ENCODE measurements at regions not wholly inside any gene's neighbourhood (a gene's known extent, or its start where the extent isn't known, plus 50 kb on each side); places are given as distances from the start of the nearest gene placed in this dataset.

DNA sequence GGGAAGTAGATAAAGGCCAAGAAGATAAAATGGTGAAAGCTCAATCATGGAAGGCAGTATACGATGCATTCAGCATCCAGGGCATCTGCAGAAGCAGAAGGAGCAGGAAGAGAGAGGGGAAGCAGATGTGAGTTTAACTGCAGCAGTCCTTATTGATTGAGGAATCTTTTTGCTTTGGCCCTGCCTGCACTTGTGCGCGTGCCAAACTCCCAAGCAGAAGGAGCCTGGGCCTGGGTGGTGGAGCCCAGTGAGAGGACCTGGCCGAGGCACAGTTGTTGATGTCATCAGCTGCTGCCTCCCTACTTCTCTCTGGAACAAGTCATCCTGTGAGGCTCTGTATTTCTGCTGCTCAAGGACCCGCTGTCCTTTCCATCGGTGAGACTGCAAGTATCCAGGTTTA lies 65.5 kb upstream of the ROPN1 start:
- Histone ChIP-seq H3K9ac (ENCODE audit: low read length) (no peak overlapping the region), H3K79me2 (ENCODE audit: low read length) (no peaks in the 10 kb centered on the region), H3K4me1 (ENCODE audit: low read length) (no peaks in the 10 kb centered on the region), H3K4me3 (ENCODE audit: low read length) (no peak overlapping the region), H3F3A (ENCODE audit: insufficient read depth, low read length) (no peaks in the 10 kb centered on the region), H3K27ac (ENCODE audit: low read length) (no peak overlapping the region), H3K9me2 (replicated peaks; ENCODE audit: insufficient read depth, low read length) (no peaks in the 10 kb centered on the region), H4K20me1 (ENCODE audit: insufficient read depth, low read length) (no peaks in the 10 kb centered on the region), H3K9me3 (replicated peaks; ENCODE audit: insufficient read depth, low read length) (no peaks in the 10 kb centered on the region), H3K27me3 (replicated peaks; ENCODE audit: insufficient read depth, low read length) (no peaks in the 10 kb centered on the region), H2AFZ (ENCODE audit: low read length) (no peak overlapping the region), H3K4me2 (ENCODE audit: low read depth, low read length) (no peak overlapping the region), H3K36me3 (replicated peaks; ENCODE audit: insufficient read depth, low read length) (no peaks in the 10 kb centered on the region)
- TF ChIP-seq EZH2 (optimal IDR thresholded peaks at IDR 0.05; ENCODE audit: low read depth, low read length) (no peak), EZH2phosphoT487 (IDR thresholded peaks at IDR 0.05; ENCODE audit: low read length) (no peak), CTCF (IDR thresholded peaks at IDR 0.05; ENCODE audit: low read length) (no peak)
- DNase-seq = no peak

- H3K9me3 ChIP-seq (replicated peaks; ENCODE audit: insufficient read depth, low read length) = no peaks in the 10 kb centered on the region
- no peak overlapping the region for H3K27ac ChIP-seq (ENCODE audit: low read length)
- no peaks in the 10 kb centered on the region for H3K79me2 ChIP-seq (ENCODE audit: low read length)
- H3K36me3 ChIP-seq (replicated peaks; ENCODE audit: insufficient read depth, low read length) = no peaks in the 10 kb centered on the region
- TF ChIP-seq EZH2phosphoT487 (IDR thresholded peaks at IDR 0.05; ENCODE audit: low read length) (no peak), EZH2 (optimal IDR thresholded peaks at IDR 0.05; ENCODE audit: low read depth, low read length) (no peak), CTCF (IDR thresholded peaks at IDR 0.05; ENCODE audit: low read length) (no peak)
- H3K4me1 ChIP-seq (ENCODE audit: low read length) = no peaks in the 10 kb centered on the region
- no peaks in the 10 kb centered on the region for H3K27me3 ChIP-seq (replicated peaks; ENCODE audit: insufficient read depth, low read length)
- no peaks in the 10 kb centered on the region for H3F3A ChIP-seq (ENCODE audit: insufficient read depth, low read length)
- no peaks in the 10 kb centered on the region for H3K9me2 ChIP-seq (replicated peaks; ENCODE audit: insufficient read depth, low read length)
- H4K20me1 ChIP-seq (ENCODE audit: insufficient read depth, low read length) = no peaks in the 10 kb centered on the region
- H2AFZ ChIP-seq (ENCODE audit: low read length) = no peak overlapping the region
- H3K9ac ChIP-seq (ENCODE audit: low read length) = no peak overlapping the region
- no peak for DNase-seq
- no peak overlapping the region for H3K4me2 ChIP-seq (ENCODE audit: low read depth, low read length)
- H3K4me3 ChIP-seq (ENCODE audit: low read length) = no peak overlapping the region
Observed at GRCh38 chr3:124059580-124059979, 67.7 kb upstream of the ROPN1 start.

DNA sequence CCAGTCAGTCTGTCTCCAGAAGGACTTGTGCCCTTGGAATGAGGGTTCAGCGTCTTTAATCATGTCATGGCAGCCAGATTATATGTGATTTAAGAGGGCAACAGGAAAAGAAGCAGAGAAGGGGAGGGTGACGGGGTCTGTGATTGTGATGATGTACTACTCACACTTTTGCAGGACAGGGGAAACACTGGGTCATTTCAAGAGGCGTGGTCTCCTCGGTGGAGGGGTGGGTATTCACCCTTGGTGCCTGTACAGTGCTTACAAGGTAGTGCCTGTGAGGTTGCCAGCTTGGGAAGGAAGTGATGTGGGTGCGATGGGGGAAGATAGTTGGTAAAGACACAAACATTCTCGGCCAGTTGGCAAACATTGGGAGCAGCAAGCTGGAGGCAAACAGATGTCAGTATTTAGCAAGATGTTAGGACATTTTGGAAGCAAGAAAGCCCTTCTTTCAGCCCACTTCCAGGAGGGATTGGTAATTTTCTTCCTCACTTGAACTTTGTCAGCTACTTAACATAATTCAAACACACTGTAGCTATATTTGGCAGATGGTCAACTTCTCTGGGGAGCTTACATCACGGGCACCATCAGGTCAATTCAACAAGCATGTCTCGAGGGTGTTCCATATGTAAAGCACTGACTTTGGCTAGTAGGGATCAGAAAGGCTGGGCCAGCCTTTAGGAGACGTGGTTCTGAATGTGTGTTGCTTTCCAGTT lies 71.4 kb upstream of the ROPN1 start:
- Histone ChIP-seq H3K4me3 (ENCODE audit: low read length) (no peak overlapping the region), H3K9me3 (replicated peaks; ENCODE audit: insufficient read depth, low read length) (no peaks in the 10 kb centered on the region), H3K27me3 (replicated peaks; ENCODE audit: insufficient read depth, low read length) (no peaks in the 10 kb centered on the region), H3F3A (ENCODE audit: insufficient read depth, low read length) (no peaks in the 10 kb centered on the region), H3K4me1 (ENCODE audit: low read length) (no peaks in the 10 kb centered on the region), H2AFZ (ENCODE audit: low read length) (no peak overlapping the region), H3K36me3 (replicated peaks; ENCODE audit: insufficient read depth, low read length) (no peaks in the 10 kb centered on the region), H3K27ac (ENCODE audit: low read length) (no peak overlapping the region), H3K9ac (ENCODE audit: low read length) (no peak overlapping the region), H3K4me2 (ENCODE audit: low read depth, low read length) (no peak overlapping the region), H4K20me1 (ENCODE audit: insufficient read depth, low read length) (no peaks in the 10 kb centered on the region), H3K9me2 (replicated peaks; ENCODE audit: insufficient read depth, low read length) (no peaks in the 10 kb centered on the region), H3K79me2 (ENCODE audit: low read length) (no peaks in the 10 kb centered on the region)
- TF ChIP-seq CTCF (IDR thresholded peaks at IDR 0.05; ENCODE audit: low read length) = no peak
- no peak for TF ChIP-seq EZH2 (optimal IDR thresholded peaks at IDR 0.05; ENCODE audit: low read depth, low read length)
- TF ChIP-seq EZH2phosphoT487 (IDR thresholded peaks at IDR 0.05; ENCODE audit: low read length) = no peak
- DNase-seq = no peak
